GM12874 (cell line): ENCODE measurements at regions not wholly inside any gene's neighbourhood (a gene's known extent, or its start where the extent isn't known, plus 50 kb on each side); places are given as distances from the start of the nearest gene placed in this dataset.

ENCODE experiments used
- CTCF ChIP-seq: IDR thresholded peaks from 2 replicates; pipeline ENCODE4 v1.5.1; 2011; ENCODE audit warnings: low read depth, mild to moderate bottlenecking, control low read depth, low read length, moderate library complexity; ENCODE audit not compliant: insufficient read depth

GRCh38 chr7:24469118-24469517 lies 104.1 kb upstream of the PALS2 start:
- no peak for TF ChIP-seq CTCF

GRCh38 chr7:24472093-24472492 lies 101.2 kb upstream of the PALS2 start:
- no peak for TF ChIP-seq CTCF

- no peak for TF ChIP-seq CTCF
Measured at GRCh38 chr7:24475166-24475961, 97.9 kb upstream of the PALS2 start.

- TF ChIP-seq CTCF: no peak
Measured at GRCh38 chr7:24476227-24476626, 97.0 kb upstream of the PALS2 start.

- TF ChIP-seq CTCF: no peak
Measured at GRCh38 chr7:24477398-24478136, 95.7 kb upstream of the PALS2 start.

GRCh38 chr7:24478137-24478655 lies 95.1 kb upstream of the PALS2 start:
- no peak for TF ChIP-seq CTCF

GRCh38 chr7:24480501-24480900 lies 92.8 kb upstream of the PALS2 start:
- TF ChIP-seq CTCF: no peak
